Esophagus (tissue), 2 donors: ENCODE measurements at regions not wholly inside any gene's neighbourhood (a gene's known extent, or its start where the extent isn't known, plus 50 kb on each side); places are given as distances from the start of the nearest gene placed in this dataset.

ENCODE experiments used
- H3K27ac ChIP-seq, 2 donors: one replicate each; pipeline ENCODE4 v1.5.1; 2013; ENCODE audit warnings: low read depth in 2 of 2, mild to moderate bottlenecking in 2 of 2, inconsistent platforms in 1 of 2, low read length in 1 of 2, moderate library complexity in 1 of 2
- H3K27me3 ChIP-seq, 2 donors: one replicate each; pipeline ENCODE4 v1.6.1; 2013; ENCODE audit warnings: low read length in 2 of 2, control low read depth in 1 of 2, mild to moderate bottlenecking in 1 of 2; ENCODE audit not compliant: insufficient read depth in 2 of 2, control insufficient read depth in 1 of 2
- H3K36me3 ChIP-seq, 2 donors: one replicate each; pipeline ENCODE4 v1.6.1; 2013; ENCODE audit warnings: low read length in 1 of 2; ENCODE audit not compliant: control insufficient read depth in 2 of 2, insufficient read depth in 2 of 2
- H3K4me1 ChIP-seq, 2 donors: one replicate each; pipeline ENCODE4 v1.6.1; 2013; ENCODE audit warnings: low read length in 1 of 2; ENCODE audit not compliant: control insufficient read depth in 2 of 2, insufficient read depth in 2 of 2
- H3K4me3 ChIP-seq, 2 donors: one replicate each; pipeline ENCODE4 v1.5.1; 2013; ENCODE audit warnings: low read length in 2 of 2, mild to moderate bottlenecking in 2 of 2, low read depth in 1 of 2, moderate library complexity in 1 of 2
- H3K9me3 ChIP-seq, 2 donors: one replicate each; pipeline ENCODE4 v1.6.1; 2013; ENCODE audit warnings: mild to moderate bottlenecking in 2 of 2, low read depth in 1 of 2, low read length in 1 of 2, moderate library complexity in 1 of 2; ENCODE audit not compliant: control insufficient read depth in 2 of 2, insufficient read depth in 1 of 2
- WGBS, 2 donors: extraction: QIAGEN DNeasy Blood & Tissue Kit; methylation state at CpG; one replicate each; pipeline ENCODE4 v1.1.7; 2013; 5-methylcytosine and 5-hydroxymethylcytosine counted together
- donor health status: healthy with polysubstance abuse.
- donor health status: Bipolar disorder and iron deficiency.

DNA sequence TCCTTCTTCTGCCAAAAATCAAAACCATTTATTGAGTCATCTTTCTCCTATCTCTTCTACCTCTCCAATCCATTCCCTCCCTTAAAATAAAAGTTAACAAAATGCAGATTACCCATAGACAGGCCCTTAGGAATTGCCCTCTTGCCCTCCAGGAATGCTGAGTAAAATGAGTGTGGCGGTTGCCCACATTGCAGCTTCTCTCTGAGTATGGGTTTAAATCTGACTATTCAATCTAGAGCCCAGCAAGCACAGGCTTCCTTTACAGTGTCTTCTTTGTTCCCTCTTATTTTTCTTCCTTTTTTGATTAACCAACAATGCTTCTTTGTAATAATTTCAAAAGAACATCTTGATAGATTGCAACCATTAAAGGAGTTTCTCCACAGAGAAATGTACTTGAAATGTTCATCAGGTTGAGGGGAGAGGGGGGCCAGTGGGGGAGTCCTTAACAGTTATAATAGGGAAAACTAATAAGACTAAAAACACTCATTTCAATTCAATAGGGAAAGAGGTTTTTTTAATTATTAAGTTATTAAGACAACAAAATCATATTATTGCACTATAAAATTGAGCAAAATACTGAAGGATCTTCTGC is 135.3 kb upstream of the LMCD1 start:
- WGBS, 2 donors, result 92 to 93% methylated on average over 1 of the region's 1 CpG
- no peak overlapping the region for H3K27ac ChIP-seq

GRCh38 chr3:8368598-8368997 is 133.0 kb upstream of the LMCD1 start:
- H3K27ac ChIP-seq, result no peak overlapping the region
- no peaks in the 10 kb centered on the region for H3K9me3 ChIP-seq
- WGBS, 2 donors, result 81 to 89% methylated on average over 5 of the region's 5 CpGs
- H3K4me1 ChIP-seq, result no peaks in the 10 kb centered on the region
- no peak overlapping the region for H3K4me3 ChIP-seq
- no peaks in the 10 kb centered on the region for H3K27me3 ChIP-seq
- H3K36me3 ChIP-seq, result no peaks in the 10 kb centered on the region

More for the DNA sequence above, 135.3 kb upstream of the LMCD1 start:
- Histone ChIP-seq H3K4me1 (no peaks in the 10 kb centered on the region), H3K36me3 (no peaks in the 10 kb centered on the region), H3K9me3 (no peaks in the 10 kb centered on the region), H3K4me3 (no peak overlapping the region), H3K27me3 (no peaks in the 10 kb centered on the region)

GRCh38 chr3:8369638-8370037 is 132.0 kb upstream of the LMCD1 start:
- Histone ChIP-seq H3K9me3 (no peaks in the 10 kb centered on the region), H3K27ac (no peak overlapping the region), H3K4me1 (no peaks in the 10 kb centered on the region), H3K4me3 (no peak overlapping the region), H3K27me3 (no peaks in the 10 kb centered on the region), H3K36me3 (no peaks in the 10 kb centered on the region)
- WGBS, 2 donors, result 86 to 91% methylated on average over 1 of the region's 1 CpG

DNA sequence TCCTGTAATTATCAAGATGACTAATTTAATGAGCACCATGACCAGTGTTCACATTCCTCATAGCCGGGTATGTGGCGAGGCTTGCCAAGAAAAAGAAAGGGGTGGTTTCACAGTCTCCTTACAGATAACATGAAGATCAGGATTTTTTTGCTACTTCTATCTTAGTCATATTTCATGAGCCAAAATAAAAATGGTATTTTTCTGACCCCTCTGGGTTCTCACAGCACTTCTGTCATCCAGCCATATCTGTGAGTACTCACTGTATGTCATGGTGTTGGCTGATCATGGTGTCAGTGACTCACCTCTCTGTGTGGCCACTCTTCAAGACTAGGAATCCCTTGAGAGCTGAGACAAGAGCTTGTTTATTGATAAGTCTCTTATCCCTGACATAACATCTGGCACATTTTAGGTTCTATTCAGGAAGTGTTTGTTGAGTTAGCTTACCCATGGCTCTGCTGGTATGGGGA is 130.5 kb upstream of the LMCD1 start:
- Histone ChIP-seq H3K36me3 (no peaks in the 10 kb centered on the region), H3K27me3 (no peaks in the 10 kb centered on the region), H3K9me3 (no peaks in the 10 kb centered on the region), H3K4me3 (no peak overlapping the region), H3K4me1 (no peaks in the 10 kb centered on the region), H3K27ac (no peak overlapping the region)
- 52 to 64% methylated on average over 2 of the region's 2 CpGs for WGBS, 2 donors

- Histone ChIP-seq H3K36me3 (no peaks in the 10 kb centered on the region), H3K27ac (no peak overlapping the region), H3K27me3 (no peaks in the 10 kb centered on the region), H3K4me3 (no peak overlapping the region), H3K4me1 (no peaks in the 10 kb centered on the region), H3K9me3 (no peaks in the 10 kb centered on the region)
- WGBS, 2 donors, result 27 to 31% methylated on average over 7 of the region's 7 CpGs
These were observed 129.6 kb upstream of the LMCD1 start for GRCh38 chr3:8371960-8372463.

DNA sequence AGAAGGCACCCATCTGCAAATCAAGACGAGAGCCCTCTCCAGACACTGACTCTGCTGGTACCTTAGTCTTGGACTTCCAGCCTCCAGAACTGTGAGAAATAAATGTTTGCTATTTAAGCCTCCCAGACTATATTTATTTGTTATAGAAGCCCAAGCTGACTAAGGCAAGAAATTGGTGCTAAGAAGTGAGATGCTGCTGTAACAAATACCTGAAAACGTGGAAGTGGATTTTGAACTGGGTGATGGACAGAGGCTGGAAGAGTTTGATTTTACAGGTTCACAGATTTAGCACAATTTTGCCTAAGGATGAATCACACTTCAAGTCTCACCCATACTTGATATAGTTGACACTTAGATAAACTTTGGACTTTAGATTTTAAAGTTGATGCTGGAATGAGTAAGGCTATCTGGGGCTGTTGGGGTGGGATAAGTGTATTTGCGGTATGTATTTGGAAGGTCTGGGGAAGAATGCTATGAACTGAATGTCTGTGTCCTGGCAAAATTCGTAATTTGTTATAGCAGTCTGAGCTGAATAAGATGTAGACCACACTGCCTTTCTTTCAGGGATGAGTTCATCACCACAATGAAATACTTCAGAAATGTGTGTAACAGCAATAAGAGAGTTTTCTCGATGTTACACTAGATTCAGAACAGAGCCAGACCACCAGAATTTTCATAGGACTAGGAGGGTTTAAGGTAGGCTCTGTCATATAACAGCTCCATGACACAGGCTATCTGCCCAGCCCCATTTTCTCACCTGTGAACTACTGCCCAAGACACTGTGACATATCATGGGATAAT is 120.5 kb upstream of the LMCD1 start:
- Histone ChIP-seq H3K9me3 (peaks cover 0 to 2% of the 10 kb centered on the region in 2 donors), H3K4me1 (no peaks in the 10 kb centered on the region), H3K36me3 (no peaks in the 10 kb centered on the region), H3K27me3 (no peaks in the 10 kb centered on the region), H3K27ac (no peak overlapping the region), H3K4me3 (no peak overlapping the region)
- WGBS, 2 donors, result 82 to 86% methylated on average over 5 of the region's 5 CpGs

GRCh38 chr3:8385848-8386620 is 115.6 kb upstream of the LMCD1 start:
- Histone ChIP-seq H3K36me3 (no peaks in the 10 kb centered on the region), H3K9me3 (no peaks in the 10 kb centered on the region), H3K4me3 (no peak overlapping the region), H3K27me3 (no peaks in the 10 kb centered on the region), H3K27ac (no peak overlapping the region), H3K4me1 (no peaks in the 10 kb centered on the region)
- WGBS, 2 donors, result 94 to 98% methylated on average over 4 of the region's 4 CpGs

GRCh38 chr3:8387571-8387970 is 114.1 kb upstream of the LMCD1 start:
- H3K27ac ChIP-seq, result no peak overlapping the region
- 61 to 64% methylated on average over 4 of the region's 4 CpGs for WGBS, 2 donors
- H3K4me3 ChIP-seq, result no peak overlapping the region
- H3K27me3 ChIP-seq, result no peaks in the 10 kb centered on the region
- H3K36me3 ChIP-seq, result no peaks in the 10 kb centered on the region
- H3K4me1 ChIP-seq, result no peaks in the 10 kb centered on the region
- H3K9me3 ChIP-seq, result no peaks in the 10 kb centered on the region

DNA sequence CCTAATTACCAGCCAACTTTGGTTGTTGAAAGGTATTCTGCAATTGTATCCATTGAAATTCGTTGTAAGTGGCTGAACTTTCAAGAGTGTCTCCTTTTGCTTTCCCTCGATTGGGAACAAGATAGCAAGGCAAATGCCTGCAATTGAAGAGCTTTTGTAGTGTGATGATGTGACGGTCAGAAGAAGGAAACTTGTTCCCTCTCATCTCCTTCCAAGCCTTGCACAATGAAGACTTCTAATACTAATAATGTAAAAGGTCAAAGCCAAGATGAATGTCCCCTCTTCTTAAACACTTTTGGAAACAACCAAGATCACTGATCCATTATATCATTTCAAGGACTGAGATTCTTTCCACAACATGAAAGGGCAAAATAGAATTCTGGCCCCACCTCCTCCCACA is 101.9 kb upstream of the LMCD1 start:
- no peaks in the 10 kb centered on the region for H3K9me3 ChIP-seq
- no peak overlapping the region for H3K4me3 ChIP-seq
- H3K27ac ChIP-seq, result no peak overlapping the region
- WGBS, 2 donors, result 70% methylated on average over 3 of the region's 3 CpGs
- no peaks in the 10 kb centered on the region for H3K27me3 ChIP-seq
- H3K4me1 ChIP-seq, result no peaks in the 10 kb centered on the region
- no peaks in the 10 kb centered on the region for H3K36me3 ChIP-seq
